ENCODE measurements at regions not wholly inside any gene's neighbourhood (a gene's known extent, or its start where the extent isn't known, plus 50 kb on each side); places are given as distances from the start of the nearest gene placed in this dataset.

GRCh38 chr5:143755966-143756365 lies 56.0 kb upstream of the HMHB1 start:
- Histone ChIP-seq H3K9me3 (ENCODE audit: control insufficient read depth, low read depth, low read length) (no peaks in the 10 kb centered on the region), H4K20me1 (ENCODE audit: control insufficient read depth, extremely low read depth, insufficient read depth, low read length) (no peaks in the 10 kb centered on the region), H2AFZ (ENCODE audit: control insufficient read depth, low read length) (no peak overlapping the region), H3K9me1 (ENCODE audit: control insufficient read depth, extremely low read depth, insufficient read depth, low read length) (no peaks in the 10 kb centered on the region), H3K27me3 (ENCODE audit: control insufficient read depth, extremely low read depth, insufficient read depth, low read length) (peaks cover 3% of the 10 kb centered on the region), H3K4me3 (ENCODE audit: control insufficient read depth in 2 of 3, extremely low read depth in 1 of 3, insufficient read depth in 2 of 3, low read depth in 1 of 3, low read length in 3 of 3) (no peak overlapping the region), H3K79me2 (ENCODE audit: control insufficient read depth, insufficient read depth, low read length) (no peaks in the 10 kb centered on the region), H3K4me1 (ENCODE audit: control insufficient read depth, extremely low read depth, insufficient read depth, low read length) (no peaks in the 10 kb centered on the region), H3K36me3 (ENCODE audit: control insufficient read depth in 2 of 2, extremely low read depth in 1 of 2, insufficient read depth in 2 of 2, low read length in 2 of 2) (no peaks in the 10 kb centered on the region), H3K4me2 (ENCODE audit: control insufficient read depth, extremely low read depth, insufficient read depth, low read depth, low read length) (no peak overlapping the region), H3K27ac (ENCODE audit: control insufficient read depth, insufficient read depth, low read length) (no peak overlapping the region), H3K9ac (ENCODE audit: control insufficient read depth, extremely low read depth, insufficient read depth, low read length) (no peak overlapping the region)
- FAIRE-seq (no peak), DNase-seq (ENCODE audit: low read depth, low spot score) (no peak)
- dilution Hi-C loops (cut with MboI; ENCODE audit: extremely low pct_ligation_motif_present, low sequenced_read_pairs): no loop called here
- TF ChIP-seq EZH2 (IDR thresholded peaks at IDR 0.05; ENCODE audit: low read length): no peak
- TF ChIP-seq, protein P1, sequence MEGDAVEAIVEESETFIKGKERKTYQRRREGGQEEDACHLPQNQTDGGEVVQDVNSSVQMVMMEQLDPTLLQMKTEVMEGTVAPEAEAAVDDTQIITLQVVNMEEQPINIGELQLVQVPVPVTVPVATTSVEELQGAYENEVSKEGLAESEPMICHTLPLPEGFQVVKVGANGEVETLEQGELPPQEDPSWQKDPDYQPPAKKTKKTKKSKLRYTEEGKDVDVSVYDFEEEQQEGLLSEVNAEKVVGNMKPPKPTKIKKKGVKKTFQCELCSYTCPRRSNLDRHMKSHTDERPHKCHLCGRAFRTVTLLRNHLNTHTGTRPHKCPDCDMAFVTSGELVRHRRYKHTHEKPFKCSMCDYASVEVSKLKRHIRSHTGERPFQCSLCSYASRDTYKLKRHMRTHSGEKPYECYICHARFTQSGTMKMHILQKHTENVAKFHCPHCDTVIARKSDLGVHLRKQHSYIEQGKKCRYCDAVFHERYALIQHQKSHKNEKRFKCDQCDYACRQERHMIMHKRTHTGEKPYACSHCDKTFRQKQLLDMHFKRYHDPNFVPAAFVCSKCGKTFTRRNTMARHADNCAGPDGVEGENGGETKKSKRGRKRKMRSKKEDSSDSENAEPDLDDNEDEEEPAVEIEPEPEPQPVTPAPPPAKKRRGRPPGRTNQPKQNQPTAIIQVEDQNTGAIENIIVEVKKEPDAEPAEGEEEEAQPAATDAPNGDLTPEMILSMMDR (optimal IDR thresholded peaks at IDR 0.05 in 1 of 3, IDR thresholded peaks at IDR 0.05 in 1 of 3, conservative IDR thresholded peaks at IDR 0.05 in 1 of 3; ENCODE audit: extremely low read depth in 1 of 3, insufficient read depth in 2 of 3, low read length in 3 of 3): no peak

DNA sequence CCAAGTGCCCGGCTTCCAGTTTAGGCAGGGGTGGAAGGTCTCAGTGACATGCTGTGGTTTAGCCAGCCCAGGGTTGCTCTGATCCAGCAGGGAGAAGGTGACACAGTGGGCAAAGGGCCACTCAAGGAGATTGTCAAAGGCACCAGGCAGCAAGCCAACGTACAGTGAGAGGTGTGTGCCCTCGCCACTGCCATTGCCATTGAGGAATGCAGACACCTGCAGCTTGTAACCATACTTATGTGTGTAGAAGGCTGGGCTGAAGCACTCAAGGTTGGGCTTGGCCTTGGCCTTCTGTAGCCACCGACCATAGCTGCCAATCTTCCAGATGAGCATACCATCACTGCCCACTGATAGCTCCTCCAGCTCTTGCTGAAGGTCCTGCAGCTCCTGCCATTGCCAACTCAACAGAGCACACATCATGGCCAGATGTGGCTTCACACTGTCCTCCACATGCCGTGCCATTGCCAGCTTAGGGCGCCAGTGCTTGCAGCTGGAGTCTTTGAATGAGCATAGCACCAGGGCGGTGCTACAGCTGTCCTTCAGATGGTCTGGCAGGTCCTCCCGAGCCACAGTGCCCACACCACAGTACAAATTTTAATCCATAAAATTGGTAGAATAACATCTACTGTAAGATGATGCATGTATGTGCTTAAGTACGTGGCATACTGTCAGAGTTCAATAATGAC lies 59.7 kb upstream of the HMHB1 start:
- dilution Hi-C loops (cut with MboI; ENCODE audit: extremely low pct_ligation_motif_present, low sequenced_read_pairs): no loop called here
- no peak overlapping the region for H3K4me2 ChIP-seq (ENCODE audit: control insufficient read depth, extremely low read depth, insufficient read depth, low read depth, low read length)
- TF ChIP-seq, protein P1 (optimal IDR thresholded peaks at IDR 0.05 in 1 of 3, IDR thresholded peaks at IDR 0.05 in 1 of 3, conservative IDR thresholded peaks at IDR 0.05 in 1 of 3; ENCODE audit: extremely low read depth in 1 of 3, insufficient read depth in 2 of 3, low read length in 3 of 3): no peak
- no peaks in the 10 kb centered on the region for H3K4me1 ChIP-seq (ENCODE audit: control insufficient read depth, extremely low read depth, insufficient read depth, low read length)
- H3K27me3 ChIP-seq (ENCODE audit: control insufficient read depth, extremely low read depth, insufficient read depth, low read length): peaks cover 3% of the 10 kb centered on the region
- no peak overlapping the region for H3K9ac ChIP-seq (ENCODE audit: control insufficient read depth, extremely low read depth, insufficient read depth, low read length)
- no peaks in the 10 kb centered on the region for H3K79me2 ChIP-seq (ENCODE audit: control insufficient read depth, insufficient read depth, low read length)
- H3K9me3 ChIP-seq (ENCODE audit: control insufficient read depth, low read depth, low read length): no peaks in the 10 kb centered on the region
- H3K27ac ChIP-seq (ENCODE audit: control insufficient read depth, insufficient read depth, low read length): no peak overlapping the region
- no peak for DNase-seq (ENCODE audit: low read depth, low spot score)
- no peak overlapping the region for H2AFZ ChIP-seq (ENCODE audit: control insufficient read depth, low read length)
- H3K4me3 ChIP-seq (ENCODE audit: control insufficient read depth in 2 of 3, extremely low read depth in 1 of 3, insufficient read depth in 2 of 3, low read depth in 1 of 3, low read length in 3 of 3): no peak overlapping the region
- no peak for FAIRE-seq
- H4K20me1 ChIP-seq (ENCODE audit: control insufficient read depth, extremely low read depth, insufficient read depth, low read length): no peaks in the 10 kb centered on the region
- H3K9me1 ChIP-seq (ENCODE audit: control insufficient read depth, extremely low read depth, insufficient read depth, low read length): no peaks in the 10 kb centered on the region
- no peaks in the 10 kb centered on the region for H3K36me3 ChIP-seq (ENCODE audit: control insufficient read depth in 2 of 2, extremely low read depth in 1 of 2, insufficient read depth in 2 of 2, low read length in 2 of 2)
